A673 (cell line): ENCODE measurements at regions not wholly inside any gene's neighbourhood (a gene's known extent, or its start where the extent isn't known, plus 50 kb on each side); places are given as distances from the start of the nearest gene placed in this dataset.

Experiments
- CTCF ChIP-seq: fragments of 300-800, 200-600 bp; sonication (generic); conservative IDR thresholded peaks from 2 replicates; pipeline ENCODE4 v1.5.1; 2017; ENCODE audit warnings: low read depth, mild to moderate bottlenecking, antibody characterized with exemption, low read length, moderate library complexity, mixed read lengths
- EZH2 ChIP-seq: fragments of 200-600 bp; sonication (generic); IDR thresholded peaks from 2 replicates; pipeline ENCODE4 v1.6.1; 2017; ENCODE audit warnings: borderline replicate concordance, low read depth, mild to moderate bottlenecking, mixed read lengths, antibody characterized with exemption, low read length; ENCODE audit not compliant: poor library complexity, severe bottlenecking

- TF ChIP-seq CTCF (no peak), EZH2 (no peak)
These were observed 382.3 kb upstream of the NXPH2 start for GRCh38 chr2:139162456-139162855.
